ENCODE measurements at regions not wholly inside any gene's neighbourhood (a gene's known extent, or its start where the extent isn't known, plus 50 kb on each side); places are given as distances from the start of the nearest gene placed in this dataset.

GRCh38 chr11:70487160-70487559 lies 88.8 kb downstream of the CTTN start:
- H3K27ac Mint-ChIP-seq, result no peak overlapping the region
- peaks cover 16% of the 10 kb centered on the region for H3K27me3 Mint-ChIP-seq (ENCODE audit: insufficient read depth, low read depth, poor library complexity)
- no peak overlapping the region for H2AFZ ChIP-seq
- H3K4me3 ChIP-seq, result no peak overlapping the region
- H3F3A ChIP-seq (replicated peaks; ENCODE audit: low read depth), result no peaks in the 10 kb centered on the region
- no peak overlapping the region for H3K4me2 ChIP-seq
- DNase-seq (ENCODE audit: low spot score), result no peak
- no peaks in the 10 kb centered on the region for H3K9me2 ChIP-seq (ENCODE audit: insufficient read depth)
- H3K36me3 Mint-ChIP-seq (ENCODE audit: low read depth), result peaks cover 60% of the 10 kb centered on the region
- no peaks in the 10 kb centered on the region for H3K79me2 ChIP-seq (replicated peaks; ENCODE audit: insufficient read depth)
- TF ChIP-seq ETS1 (IDR thresholded peaks at IDR 0.05), result no peak
- no peaks in the 10 kb centered on the region for H3K27me3 ChIP-seq (ENCODE audit: insufficient read depth)
- no peaks in the 10 kb centered on the region for H3K4me1 ChIP-seq (ENCODE audit: insufficient read depth)
- no peaks in the 10 kb centered on the region for H3K36me3 ChIP-seq (ENCODE audit: insufficient read depth)
- ATAC-seq, result no peak
- H3K9me3 Mint-ChIP-seq, result peaks cover 19% of the 10 kb centered on the region
- H4K20me1 ChIP-seq (replicated peaks; ENCODE audit: insufficient read depth), result no peaks in the 10 kb centered on the region; the same call in 1 of the 2 replicates
- H3K4me3 Mint-ChIP-seq, result no peak overlapping the region
- no peak overlapping the region for H3K27ac ChIP-seq (ENCODE audit: low read depth)
- peaks cover 2% of the 10 kb centered on the region; the same call in 1 of the 3 replicates for H3K4me1 Mint-ChIP-seq

- Histone ChIP-seq H3K27ac (ENCODE audit: low read depth) (no peak overlapping the region), H3K4me2 (no peak overlapping the region), H3K36me3 (ENCODE audit: insufficient read depth) (no peaks in the 10 kb centered on the region), H3K9me2 (ENCODE audit: insufficient read depth) (no peaks in the 10 kb centered on the region), H4K20me1 (replicated peaks; ENCODE audit: insufficient read depth) (no peaks in the 10 kb centered on the region; the same call in 1 of the 2 replicates), H3K27me3 (ENCODE audit: insufficient read depth) (no peaks in the 10 kb centered on the region), H2AFZ (no peak overlapping the region), H3K4me1 (ENCODE audit: insufficient read depth) (no peaks in the 10 kb centered on the region), H3K79me2 (replicated peaks; ENCODE audit: insufficient read depth) (no peaks in the 10 kb centered on the region), H3K4me3 (no peak overlapping the region), H3F3A (replicated peaks; ENCODE audit: low read depth) (no peaks in the 10 kb centered on the region)
- peaks cover 22% of the 10 kb centered on the region for H3K9me3 Mint-ChIP-seq
- no peak overlapping the region for H3K4me3 Mint-ChIP-seq
- TF ChIP-seq, protein P1, sequence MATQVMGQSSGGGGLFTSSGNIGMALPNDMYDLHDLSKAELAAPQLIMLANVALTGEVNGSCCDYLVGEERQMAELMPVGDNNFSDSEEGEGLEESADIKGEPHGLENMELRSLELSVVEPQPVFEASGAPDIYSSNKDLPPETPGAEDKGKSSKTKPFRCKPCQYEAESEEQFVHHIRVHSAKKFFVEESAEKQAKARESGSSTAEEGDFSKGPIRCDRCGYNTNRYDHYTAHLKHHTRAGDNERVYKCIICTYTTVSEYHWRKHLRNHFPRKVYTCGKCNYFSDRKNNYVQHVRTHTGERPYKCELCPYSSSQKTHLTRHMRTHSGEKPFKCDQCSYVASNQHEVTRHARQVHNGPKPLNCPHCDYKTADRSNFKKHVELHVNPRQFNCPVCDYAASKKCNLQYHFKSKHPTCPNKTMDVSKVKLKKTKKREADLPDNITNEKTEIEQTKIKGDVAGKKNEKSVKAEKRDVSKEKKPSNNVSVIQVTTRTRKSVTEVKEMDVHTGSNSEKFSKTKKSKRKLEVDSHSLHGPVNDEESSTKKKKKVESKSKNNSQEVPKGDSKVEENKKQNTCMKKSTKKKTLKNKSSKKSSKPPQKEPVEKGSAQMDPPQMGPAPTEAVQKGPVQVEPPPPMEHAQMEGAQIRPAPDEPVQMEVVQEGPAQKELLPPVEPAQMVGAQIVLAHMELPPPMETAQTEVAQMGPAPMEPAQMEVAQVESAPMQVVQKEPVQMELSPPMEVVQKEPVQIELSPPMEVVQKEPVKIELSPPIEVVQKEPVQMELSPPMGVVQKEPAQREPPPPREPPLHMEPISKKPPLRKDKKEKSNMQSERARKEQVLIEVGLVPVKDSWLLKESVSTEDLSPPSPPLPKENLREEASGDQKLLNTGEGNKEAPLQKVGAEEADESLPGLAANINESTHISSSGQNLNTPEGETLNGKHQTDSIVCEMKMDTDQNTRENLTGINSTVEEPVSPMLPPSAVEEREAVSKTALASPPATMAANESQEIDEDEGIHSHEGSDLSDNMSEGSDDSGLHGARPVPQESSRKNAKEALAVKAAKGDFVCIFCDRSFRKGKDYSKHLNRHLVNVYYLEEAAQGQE (IDR thresholded peaks at IDR 0.05; ENCODE audit: unreplicated experiment), result no peak
- TF ChIP-seq POLR2AphosphoS5 (IDR thresholded peaks at IDR 0.05; ENCODE audit: low read depth), result no peak
- peaks cover 66% of the 10 kb centered on the region for H3K36me3 Mint-ChIP-seq (ENCODE audit: low read depth)
- peaks cover 2% of the 10 kb centered on the region; the same call in 1 of the 3 replicates for H3K4me1 Mint-ChIP-seq
- ATAC-seq (no peak), DNase-seq (ENCODE audit: low spot score) (no peak)
- H3K27me3 Mint-ChIP-seq (ENCODE audit: insufficient read depth, low read depth, poor library complexity), result peaks cover 19% of the 10 kb centered on the region
- H3K27ac Mint-ChIP-seq, result no peak overlapping the region
Measured at GRCh38 chr11:70487756-70488155, 89.4 kb downstream of the CTTN start.

DNA sequence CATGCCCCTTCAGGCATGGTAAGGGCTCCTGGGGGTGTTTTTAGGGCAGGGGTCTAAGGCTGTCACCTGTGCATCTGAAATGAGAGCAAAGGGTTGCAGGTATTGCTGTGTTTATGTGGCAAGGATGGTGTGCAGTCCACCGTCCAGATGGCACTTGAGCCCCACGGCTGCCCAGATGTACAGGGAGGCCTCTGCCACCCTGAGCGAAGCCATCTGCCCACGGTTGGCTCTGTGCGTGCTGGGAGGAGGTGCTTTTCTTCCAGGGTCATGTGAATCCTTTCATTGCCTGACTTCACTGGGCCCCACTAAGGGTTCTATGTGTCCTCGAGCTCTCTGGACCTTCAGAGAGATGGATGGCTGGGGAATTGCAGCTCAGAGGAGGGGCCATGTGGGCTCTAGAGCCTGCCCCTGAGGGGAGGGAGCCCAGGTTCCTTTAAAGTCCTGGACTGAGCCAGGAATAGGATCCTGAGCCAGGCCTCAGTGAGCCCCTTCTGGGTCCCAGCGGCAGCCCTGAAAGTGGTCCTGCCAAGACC lies 89.9 kb downstream of the CTTN start:
- H3K4me3 ChIP-seq, result no peak overlapping the region
- Mint-ChIP-seq H3K27me3 (ENCODE audit: insufficient read depth, low read depth, poor library complexity) (peaks cover 19% of the 10 kb centered on the region), H3K4me3 (no peak overlapping the region), H3K9me3 (peaks cover 22% of the 10 kb centered on the region), H3K27ac (no peak overlapping the region), H3K36me3 (ENCODE audit: low read depth) (peaks cover 70% of the 10 kb centered on the region), H3K4me1 (no peaks in the 10 kb centered on the region)
- H2AFZ ChIP-seq, result no peak overlapping the region
- no peaks in the 10 kb centered on the region for H3K36me3 ChIP-seq (ENCODE audit: insufficient read depth)
- H3F3A ChIP-seq (replicated peaks; ENCODE audit: low read depth), result no peaks in the 10 kb centered on the region
- no peaks in the 10 kb centered on the region for H3K79me2 ChIP-seq (replicated peaks; ENCODE audit: insufficient read depth)
- no peak for DNase-seq (ENCODE audit: low spot score)
- no peaks in the 10 kb centered on the region for H3K9me2 ChIP-seq (ENCODE audit: insufficient read depth)
- no peaks in the 10 kb centered on the region; the same call in 1 of the 2 replicates for H4K20me1 ChIP-seq (replicated peaks; ENCODE audit: insufficient read depth)
- no peak for ATAC-seq
- H3K4me1 ChIP-seq (ENCODE audit: insufficient read depth), result no peaks in the 10 kb centered on the region
- TF ChIP-seq ETS1 (IDR thresholded peaks at IDR 0.05) (no peak), NANOG (IDR thresholded peaks at IDR 0.05; ENCODE audit: borderline replicate concordance) (no peak), JUNB (IDR thresholded peaks at IDR 0.05; ENCODE audit: unreplicated experiment) (no peak)
- H3K27me3 ChIP-seq (ENCODE audit: insufficient read depth), result no peaks in the 10 kb centered on the region
- no peak overlapping the region for H3K27ac ChIP-seq (ENCODE audit: low read depth)
- no peak overlapping the region for H3K4me2 ChIP-seq

Data from GM23338 (cell line).